AG09309 (cell line): ENCODE measurements at regions not wholly inside any gene's neighbourhood (a gene's known extent, or its start where the extent isn't known, plus 50 kb on each side); places are given as distances from the start of the nearest gene placed in this dataset.

ENCODE experiments used
- DNase-seq: peaks from one replicate; pipeline ENCODE4 v3.0.0-alpha.2; 2010; ENCODE audit warnings: low read depth
- H3K4me3 ChIP-seq: 2 replicates; pipeline ENCODE4 v1.5.1; 2011; ENCODE audit warnings: mild to moderate bottlenecking, low read depth, low read length, moderate library complexity; ENCODE audit not compliant: control insufficient read depth
- CTCF ChIP-seq: IDR thresholded peaks from 2 replicates; pipeline ENCODE4 v1.5.1; 2011; ENCODE audit warnings: mild to moderate bottlenecking, low read depth, low read length, inconsistent platforms; ENCODE audit not compliant: insufficient read depth, control insufficient read depth; ENCODE audit errors: missing control alignments

GRCh38 chr9:110086537-110086936 lies 121.4 kb downstream of the C9orf152 start:
- H3K4me3 ChIP-seq, result no peak overlapping the region
- TF ChIP-seq CTCF, result no peak
- no peak for DNase-seq

GRCh38 chr9:110087605-110088004 lies 120.4 kb downstream of the C9orf152 start:
- H3K4me3 ChIP-seq, result no peak overlapping the region
- TF ChIP-seq CTCF, result no peak
- DNase-seq, result no peak

- TF ChIP-seq CTCF, result no peak
- DNase-seq, result no peak
- H3K4me3 ChIP-seq, result no peak overlapping the region
These were observed 119.9 kb downstream of the C9orf152 start for GRCh38 chr9:110088099-110088498.

GRCh38 chr9:110089681-110090370 lies 118.1 kb downstream of the C9orf152 start:
- no peak for TF ChIP-seq CTCF
- no peak for DNase-seq
- H3K4me3 ChIP-seq, result no peak overlapping the region

- no peak overlapping the region for H3K4me3 ChIP-seq
- DNase-seq, result no peak
- TF ChIP-seq CTCF, result no peak
These were observed 115.2 kb downstream of the C9orf152 start for GRCh38 chr9:110092792-110093191.

- no peak for DNase-seq
- no peak for TF ChIP-seq CTCF
- no peak overlapping the region for H3K4me3 ChIP-seq
These were observed 114.5 kb downstream of the C9orf152 start for GRCh38 chr9:110093417-110093816.
